Activated CD8-positive, alpha-beta memory T cell treated with anti-CD3 and anti-CD28 coated beads for 48 hours (primary cell): ENCODE measurements at regions not wholly inside any gene's neighbourhood (a gene's known extent, or its start where the extent isn't known, plus 50 kb on each side); places are given as distances from the start of the nearest gene placed in this dataset.
"Not testable (repeated sequence)": the region's sequence is repeated elsewhere in the genome, so short reads cannot be mapped to it uniquely, and the experiment has no call there.

Source experiments
- DNase-seq, 3 experiments: peaks; one replicate each; pipeline ENCODE4 v3.0.0-alpha.2; 2020; ENCODE audit warnings: low read depth in 2 of 3, low spot score in 2 of 3

DNA sequence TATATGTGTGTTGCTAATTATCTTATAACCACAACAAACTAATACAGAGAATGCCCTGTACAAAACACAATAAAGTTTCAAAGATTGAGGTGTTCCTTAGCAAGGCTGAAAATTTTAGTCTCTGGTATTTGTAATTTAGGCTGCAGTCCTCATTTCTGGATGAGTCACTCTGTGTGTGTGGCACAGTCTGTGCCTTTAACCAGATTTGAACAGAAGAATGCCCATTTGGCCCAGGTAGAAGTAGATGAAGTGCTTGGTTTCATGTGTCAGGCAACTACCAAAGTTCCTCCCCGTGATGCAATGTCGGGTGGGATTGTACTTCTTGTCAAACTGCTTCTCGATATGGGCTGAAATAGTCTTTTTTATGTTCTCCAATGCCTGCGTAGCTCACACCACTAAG is 91.6 kb upstream of the H2AZ1 start:
- no peak for DNase-seq

GRCh38 chr4:100034023-100034664 is 84.1 kb upstream of the H2AZ1 start:
- no peak for DNase-seq

GRCh38 chr4:100026066-100026465 is 76.0 kb upstream of the H2AZ1 start:
- DNase-seq = no peak

DNA sequence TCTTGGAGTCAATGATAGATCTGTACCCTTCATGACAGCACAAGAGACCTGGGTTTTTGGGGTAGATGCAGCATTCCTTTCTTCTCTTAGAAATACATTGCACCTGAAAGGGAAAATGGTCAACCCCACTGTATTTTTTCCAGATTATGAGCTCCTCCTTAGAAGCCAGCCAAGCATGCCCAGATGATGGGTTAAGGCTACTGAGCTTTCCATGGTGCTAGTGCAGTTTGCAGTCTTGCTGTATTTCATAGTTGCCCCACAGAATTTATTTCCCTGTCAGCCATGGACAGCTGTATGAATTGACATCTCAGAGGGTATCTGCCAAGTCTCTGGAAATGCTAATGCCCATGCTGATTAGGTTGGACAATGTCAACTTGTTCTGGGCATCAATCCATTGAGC is 73.7 kb upstream of the H2AZ1 start:
- DNase-seq = no peak

GRCh38 chr4:100022792-100023222 is 72.7 kb upstream of the H2AZ1 start:
- DNase-seq = no peak

GRCh38 chr4:100019821-100020220 is 69.7 kb upstream of the H2AZ1 start:
- no peak for DNase-seq

GRCh38 chr4:100017637-100018310 is 67.7 kb upstream of the H2AZ1 start:
- no peak for DNase-seq

DNA sequence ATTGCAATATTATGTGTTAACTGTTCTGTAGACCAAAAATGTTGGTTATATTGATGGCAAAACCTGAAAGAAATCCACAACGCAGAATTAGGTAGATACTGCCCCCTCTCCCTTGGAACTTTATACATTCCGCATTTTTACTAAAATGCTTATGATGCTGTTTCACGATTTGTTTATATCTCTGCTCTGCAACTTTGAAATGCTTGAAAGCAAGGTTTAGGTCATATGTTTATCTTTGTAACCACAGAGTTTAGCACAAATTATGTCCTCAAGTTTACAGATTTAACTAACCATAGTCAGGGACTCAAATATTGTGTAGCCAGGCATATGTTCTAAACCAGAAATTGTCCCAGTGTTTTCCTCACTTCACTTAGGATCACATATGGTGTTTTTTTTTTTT is 66.1 kb upstream of the H2AZ1 start:
- no peak for DNase-seq

- no peak for DNase-seq
Measured at GRCh38 chr4:100014616-100015015, 64.5 kb upstream of the H2AZ1 start.

DNA sequence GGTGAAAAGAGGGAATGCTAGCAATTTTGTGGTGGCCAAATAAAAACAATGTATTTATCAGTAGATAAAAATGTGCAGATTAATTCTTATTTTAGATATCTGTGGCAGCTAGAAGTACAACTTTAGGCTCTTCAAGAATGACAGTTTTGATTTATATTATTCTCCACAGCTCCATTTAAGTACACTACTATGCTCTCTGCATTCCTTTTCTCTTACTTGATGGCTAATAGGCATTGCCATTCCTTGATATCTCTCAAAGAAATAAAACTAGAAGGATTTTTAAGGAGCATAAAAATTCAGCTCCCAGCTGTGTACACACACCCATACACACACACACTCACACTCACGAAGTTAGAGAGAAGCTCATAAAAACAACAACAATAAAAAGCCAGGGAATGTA is 59.4 kb upstream of the H2AZ1 start:
- no peak for DNase-seq

- DNase-seq = no peak
Measured at GRCh38 chr4:100008048-100008447, 58.0 kb upstream of the H2AZ1 start.

GRCh38 chr4:100006161-100006560 is 56.1 kb upstream of the H2AZ1 start:
- DNase-seq = not testable (repeated sequence)
